ENCODE measurements at regions not wholly inside any gene's neighbourhood (a gene's known extent, or its start where the extent isn't known, plus 50 kb on each side); places are given as distances from the start of the nearest gene placed in this dataset.
"Not testable (repeated sequence)": the region's sequence is repeated elsewhere in the genome, so short reads cannot be mapped to it uniquely, and the experiment has no call there.

DNA sequence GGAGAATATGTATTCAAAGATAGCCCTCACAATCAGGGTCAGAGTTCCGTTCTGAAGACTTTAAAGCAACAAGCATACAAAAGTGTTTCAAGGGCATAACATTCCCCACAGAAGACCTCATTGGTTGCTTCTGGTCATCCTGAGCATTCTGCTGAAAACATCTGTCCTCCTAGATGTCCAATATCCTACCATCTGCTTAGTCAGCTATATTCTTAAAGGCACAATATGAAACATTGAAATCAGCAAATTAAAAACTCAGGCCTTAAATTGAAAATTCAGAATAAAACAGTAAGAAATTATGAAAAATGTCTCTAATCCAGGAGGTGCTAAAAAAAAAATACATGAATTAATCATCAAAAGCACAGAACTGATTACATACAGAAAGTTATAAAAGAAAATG is 1491.2 kb upstream of the PRR20A start:
- 56 to 77% (median 68%) methylated on average over 1 of the region's 1 CpG for WGBS, 5 donors
- Histone ChIP-seq H3K27ac (no peak overlapping the region), H3K36me3 (no peaks in the 10 kb centered on the region), H3K4me1 (no peaks in the 10 kb centered on the region), H3K4me3 (no peak overlapping the region), H3K9me3 (no peaks in the 10 kb centered on the region), H3K27me3 (replicated peaks in 1 of 7) (no peaks in the 10 kb centered on the region)
- TF ChIP-seq POLR2A (IDR thresholded peaks at IDR 0.05): no peak
- TF ChIP-seq, protein P1, sequence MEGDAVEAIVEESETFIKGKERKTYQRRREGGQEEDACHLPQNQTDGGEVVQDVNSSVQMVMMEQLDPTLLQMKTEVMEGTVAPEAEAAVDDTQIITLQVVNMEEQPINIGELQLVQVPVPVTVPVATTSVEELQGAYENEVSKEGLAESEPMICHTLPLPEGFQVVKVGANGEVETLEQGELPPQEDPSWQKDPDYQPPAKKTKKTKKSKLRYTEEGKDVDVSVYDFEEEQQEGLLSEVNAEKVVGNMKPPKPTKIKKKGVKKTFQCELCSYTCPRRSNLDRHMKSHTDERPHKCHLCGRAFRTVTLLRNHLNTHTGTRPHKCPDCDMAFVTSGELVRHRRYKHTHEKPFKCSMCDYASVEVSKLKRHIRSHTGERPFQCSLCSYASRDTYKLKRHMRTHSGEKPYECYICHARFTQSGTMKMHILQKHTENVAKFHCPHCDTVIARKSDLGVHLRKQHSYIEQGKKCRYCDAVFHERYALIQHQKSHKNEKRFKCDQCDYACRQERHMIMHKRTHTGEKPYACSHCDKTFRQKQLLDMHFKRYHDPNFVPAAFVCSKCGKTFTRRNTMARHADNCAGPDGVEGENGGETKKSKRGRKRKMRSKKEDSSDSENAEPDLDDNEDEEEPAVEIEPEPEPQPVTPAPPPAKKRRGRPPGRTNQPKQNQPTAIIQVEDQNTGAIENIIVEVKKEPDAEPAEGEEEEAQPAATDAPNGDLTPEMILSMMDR (IDR thresholded peaks at IDR 0.05 in 8 of 11, conservative IDR thresholded peaks at IDR 0.05 in 3 of 11): no peak
- TF ChIP-seq POLR2AphosphoS5 (IDR thresholded peaks at IDR 0.05): no peak
- intact Hi-C loops (cut with DNase I; ENCODE audit: low total_unique reads): no loop called here
- no peak for DNase-seq

- Histone ChIP-seq H3K36me3 (no peaks in the 10 kb centered on the region), H3K27me3 (replicated peaks in 1 of 7) (no peaks in the 10 kb centered on the region), H3K9me3 (no peaks in the 10 kb centered on the region), H3K4me1 (no peaks in the 10 kb centered on the region), H3K27ac (no peak overlapping the region), H3K4me3 (no peak overlapping the region)
- intact Hi-C loops (cut with DNase I; ENCODE audit: low total_unique reads): no loop called here
- TF ChIP-seq, protein P1 (IDR thresholded peaks at IDR 0.05 in 8 of 11, conservative IDR thresholded peaks at IDR 0.05 in 3 of 11): no peak
- TF ChIP-seq POLR2AphosphoS5 (IDR thresholded peaks at IDR 0.05): no peak
- no peak for TF ChIP-seq POLR2A (IDR thresholded peaks at IDR 0.05)
- DNase-seq: no peak
- 84 to 90% (median 86%) methylated on average over 5 of the region's 5 CpGs for WGBS, 5 donors
Measured at GRCh38 chr13:55652657-55653056, 1488.1 kb upstream of the PRR20A start.

DNA sequence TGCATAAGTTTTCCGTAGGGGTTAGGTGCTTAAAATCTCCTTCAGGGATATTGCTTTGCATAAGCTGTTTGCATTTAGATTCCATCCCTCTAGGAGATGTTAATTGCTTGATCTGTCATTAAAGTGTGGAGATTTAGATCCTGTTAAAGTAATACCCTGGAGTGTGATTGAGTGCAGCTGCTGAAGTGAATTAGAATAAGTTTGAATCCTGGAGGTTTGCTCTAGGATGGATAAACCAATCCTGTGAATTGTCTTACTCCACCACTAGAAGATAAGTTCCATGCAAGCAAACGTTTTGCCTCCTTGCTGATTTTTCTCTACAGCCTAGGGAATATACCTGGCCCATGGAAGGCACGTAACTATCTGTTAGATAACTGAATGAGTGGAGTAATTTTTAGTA is 1487.2 kb upstream of the PRR20A start:
- TF ChIP-seq POLR2AphosphoS5 (IDR thresholded peaks at IDR 0.05) (no peak), POLR2A (IDR thresholded peaks at IDR 0.05) (no peak)
- TF ChIP-seq, protein P1 (IDR thresholded peaks at IDR 0.05 in 8 of 11, conservative IDR thresholded peaks at IDR 0.05 in 3 of 11): no peak
- Histone ChIP-seq H3K27ac (no peak overlapping the region), H3K36me3 (no peaks in the 10 kb centered on the region), H3K27me3 (replicated peaks in 1 of 7) (no peaks in the 10 kb centered on the region), H3K9me3 (no peaks in the 10 kb centered on the region), H3K4me3 (no peak overlapping the region), H3K4me1 (no peaks in the 10 kb centered on the region)
- 42 to 53% (median 47%) methylated on average over 3 of the region's 3 CpGs for WGBS, 5 donors
- intact Hi-C loops (cut with DNase I; ENCODE audit: low total_unique reads): no loop called here
- DNase-seq: no peak

DNA sequence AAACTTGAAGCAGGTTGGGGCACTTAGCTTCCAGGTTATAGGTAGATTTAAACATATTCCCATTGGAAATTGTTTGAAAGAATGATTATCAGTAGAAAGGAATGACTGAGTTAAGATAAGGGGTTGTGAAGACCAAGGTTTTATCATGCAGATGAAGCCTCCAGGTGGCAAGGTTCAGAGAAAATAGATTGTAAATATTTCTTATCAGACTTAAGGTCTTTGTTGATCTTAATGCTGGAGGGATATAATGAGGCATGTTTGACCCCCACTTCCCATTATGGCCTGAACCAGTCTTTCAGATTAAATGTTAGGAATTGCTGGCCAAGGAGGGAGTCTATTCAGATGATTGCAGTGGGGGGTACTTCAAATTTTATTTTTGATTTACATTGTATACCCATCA is 1486.5 kb upstream of the PRR20A start:
- no peaks in the 10 kb centered on the region for H3K4me1 ChIP-seq
- intact Hi-C loops (cut with DNase I; ENCODE audit: low total_unique reads): no loop called here
- H3K27ac ChIP-seq: no peak overlapping the region
- TF ChIP-seq POLR2A (IDR thresholded peaks at IDR 0.05): no peak
- TF ChIP-seq, protein P1 (IDR thresholded peaks at IDR 0.05 in 8 of 11, conservative IDR thresholded peaks at IDR 0.05 in 3 of 11): no peak
- TF ChIP-seq POLR2AphosphoS5 (IDR thresholded peaks at IDR 0.05): no peak
- DNase-seq: no peak
- H3K27me3 ChIP-seq (replicated peaks in 1 of 7): no peaks in the 10 kb centered on the region
- H3K36me3 ChIP-seq: no peaks in the 10 kb centered on the region
- no peaks in the 10 kb centered on the region for H3K9me3 ChIP-seq
- H3K4me3 ChIP-seq: no peak overlapping the region

- DNase-seq; H3K27ac ChIP-seq; H3K4me3 ChIP-seq; H3K27me3 ChIP-seq (replicated peaks in 1 of 7); H3K36me3 ChIP-seq; H3K4me1 ChIP-seq; intact Hi-C loops (cut with DNase I; ENCODE audit: low total_unique reads): not testable (repeated sequence)
- WGBS, 5 donors: 44 to 68% (median 57%) methylated on average over 5 of the region's 5 CpGs
- peaks cover 0 to 15% (median 0%) of the 10 kb centered on the region in 8 donors for H3K9me3 ChIP-seq
Measured at GRCh38 chr13:55660264-55660663, 1480.5 kb upstream of the PRR20A start.

Data from spleen (tissue), 11 donors.